GM12878 (cell line): ENCODE measurements at regions not wholly inside any gene's neighbourhood (a gene's known extent, or its start where the extent isn't known, plus 50 kb on each side); places are given as distances from the start of the nearest gene placed in this dataset.

Source experiments
- ATAC-seq: fragments of 200-7000 bp; cut with Tn5 transposase; 3 replicates; pipeline ENCODE4 v1.9.1; 2020; ENCODE audit warnings: mild to moderate bottlenecking, moderate library complexity
- BruUV-seq: library from RNA; stranded (reverse); fragments of 400-500 nt; replicated peaks from 2 replicates; lab custom pipeline; 2021; lab: Mats Ljungman, UMichigan
- CTCF ChIA-PET: fragments of 300-600 bp; sonication (Branson Sonifier 250); formaldehyde crosslinking; extraction: SDS; loops from one replicate; lab custom pipeline; 2021; ENCODE audit warnings: inconsistent platforms; lab: Yijun Ruan, JAX
- POLR2A ChIA-PET: fragments of 350-600 bp; formaldehyde crosslinking; extraction: SDS; loops from one replicate; lab custom pipeline; 2021; ENCODE audit warnings: inconsistent platforms; lab: Charles Lee
- RAD21 ChIA-PET: fragments of 300-600 bp; sonication (Branson Sonifier 250); formaldehyde crosslinking; loops from one replicate; lab custom pipeline; 2023; ENCODE audit warnings: antibody characterized with exemption; ENCODE audit not compliant: unreplicated experiment; lab: Charles Lee
- SMC1A ChIA-PET: fragments of 300-600 bp; sonication (Branson Sonifier 250); formaldehyde crosslinking; loops from one replicate; lab custom pipeline; 2023; ENCODE audit not compliant: unreplicated experiment, uncharacterized antibody; lab: Charles Lee
- DNase-seq: peaks from one replicate; pipeline ENCODE4 v3.0.0-alpha.2; 2011; ENCODE audit warnings: low read depth, low spot score
- FAIRE-seq: peaks from 3 replicates; lab custom pipeline; 2011; peaks lifted over from hg19 to GRCh38; lab: Jason Lieb, UNC
- H2AFZ ChIP-seq: 2 replicates; pipeline ENCODE4 v1.6.0; 2011; ENCODE audit warnings: low read depth, low read length, control low read depth; ENCODE audit not compliant: control insufficient read depth
- H3K27ac ChIP-seq: 2 replicates; pipeline ENCODE4 v1.5.1; 2011; ENCODE audit warnings: control low read depth; ENCODE audit not compliant: control insufficient read depth, insufficient read depth
- H3K27me3 ChIP-seq, 2 experiments: replicated peaks in 1 of 2; 2 replicates each; pipeline versions ENCODE4 v1.6.0 to v1.6.1; 2011; ENCODE audit warnings: low read length in 1 of 2; ENCODE audit not compliant: control insufficient read depth in 2 of 2, insufficient read depth in 2 of 2
- H3K36me3 ChIP-seq, 2 experiments: 2 replicates each; pipeline ENCODE4 v1.5.1; 2011; ENCODE audit warnings: low read length in 1 of 2; ENCODE audit not compliant: control insufficient read depth in 2 of 2, insufficient read depth in 2 of 2
- H3K4me1 ChIP-seq: 2 replicates; pipeline ENCODE4 v1.6.1; 2011; ENCODE audit warnings: mild to moderate bottlenecking, low read length, moderate library complexity, mixed read lengths; ENCODE audit not compliant: control insufficient read depth, insufficient read depth
- H3K4me2 ChIP-seq: 2 replicates; pipeline ENCODE4 v1.6.0; 2011; ENCODE audit warnings: control low read depth; ENCODE audit not compliant: control insufficient read depth, insufficient read depth
- H3K4me3 ChIP-seq: fragments of 200-600 bp; sonication (generic); 2 replicates; pipeline ENCODE4 v1.5.1; 2016
- H3K79me2 ChIP-seq: 2 replicates; pipeline ENCODE4 v1.6.0; 2011; ENCODE audit warnings: low read length; ENCODE audit not compliant: control insufficient read depth, insufficient read depth
- H3K9ac ChIP-seq: 2 replicates; pipeline ENCODE4 v1.8.0; 2011; ENCODE audit warnings: low read length, control low read depth, mixed read lengths; ENCODE audit not compliant: control insufficient read depth, insufficient read depth
- H3K9me3 ChIP-seq: replicated peaks from 3 replicates; pipeline ENCODE4 v1.5.1; 2011; ENCODE audit warnings: mild to moderate bottlenecking, low read length; ENCODE audit not compliant: control insufficient read depth, insufficient read depth
- H4K20me1 ChIP-seq: 2 replicates; pipeline ENCODE4 v1.6.0; 2011; ENCODE audit not compliant: control insufficient read depth, insufficient read depth
- BCL11A ChIP-seq: IDR thresholded peaks from 2 replicates; pipeline ENCODE4 v1.6.1; 2011; ENCODE audit warnings: low read depth, low read length
- CHD2 ChIP-seq: IDR thresholded peaks from 2 replicates; pipeline ENCODE4 v1.6.1; 2011; ENCODE audit warnings: low read depth, low read length, improper control_type of control experiment, borderline replicate concordance
- CHD4 ChIP-seq: fragments of 200-600 bp; sonication (generic); IDR thresholded peaks from 2 replicates; pipeline ENCODE4 v1.6.1; 2016; ENCODE audit warnings: mild to moderate bottlenecking
- IKZF1 ChIP-seq: fragments of 450-650 bp; conservative IDR thresholded peaks from 2 replicates; pipeline ENCODE4 v1.6.1; 2017; ENCODE audit warnings: antibody characterized with exemption, mild to moderate bottlenecking
- MEF2A ChIP-seq: IDR thresholded peaks from 2 replicates; pipeline ENCODE4 v1.6.1; 2011; ENCODE audit warnings: low read depth, mild to moderate bottlenecking, low read length, moderate library complexity; ENCODE audit not compliant: insufficient read depth
- PBX3 ChIP-seq: IDR thresholded peaks from 2 replicates; pipeline ENCODE4 v1.6.1; 2011; ENCODE audit warnings: mild to moderate bottlenecking, low read depth, low read length, moderate library complexity; ENCODE audit not compliant: insufficient replicate concordance
- RAD21 ChIP-seq: IDR thresholded peaks from 2 replicates; pipeline ENCODE4 v1.6.1; 2011; ENCODE audit warnings: mild to moderate bottlenecking, low read depth, low read length, moderate library complexity; ENCODE audit not compliant: insufficient read depth
- RELA ChIP-seq: fragments of 450-650 bp; IDR thresholded peaks from 2 replicates; pipeline ENCODE4 v1.8.0; 2014; ENCODE audit warnings: borderline replicate concordance; ENCODE audit not compliant: partially characterized antibody
- SREBF1 ChIP-seq: IDR thresholded peaks from 2 replicates; pipeline ENCODE4 v1.6.1; 2012; ENCODE audit warnings: mild to moderate bottlenecking, low read length
- ZNF384 ChIP-seq: IDR thresholded peaks from 2 replicates; pipeline ENCODE4 v1.6.1; 2012; ENCODE audit warnings: low read depth, mild to moderate bottlenecking, low read length, improper control_type of control experiment, borderline replicate concordance
- ZZZ3 ChIP-seq: IDR thresholded peaks from 2 replicates; pipeline ENCODE4 v1.6.1; 2011; ENCODE audit warnings: low read depth; ENCODE audit not compliant: control insufficient read depth, insufficient read length
- WGBS: methylation state at CpG from one replicate; pipeline ENCODE4 v1.1.6; 2016; ENCODE audit warnings: low lambda C conversion rate; ENCODE audit not compliant: insufficient replicate concordance, insufficient coverage; ENCODE audit errors: missing lambda C conversion rate; 5-methylcytosine and 5-hydroxymethylcytosine counted together
- in situ Hi-C: fragments of 300-500 bp; cut with MboI; formaldehyde crosslinking; loops from 9 replicates; pipeline ENCODE4 v1.14.3; 2018; ENCODE audit warnings: mixed read lengths
- intact Hi-C: fragments of 100-400 bp; cut with micrococcal nuclease; formaldehyde crosslinking; loops from one replicate; pipeline ENCODE4 v1.14.2; 2022; ENCODE audit not compliant: unreplicated experiment
- TF ChIP-seq, protein P1 (sequence below): fragments of 450-650 bp; IDR thresholded peaks from 2 replicates; pipeline ENCODE4 v1.6.1; 2017; ENCODE audit warnings: mild to moderate bottlenecking, moderate library complexity
- TF ChIP-seq, protein P2 (sequence below), 3 experiments: IDR thresholded peaks in 2 of 3; conservative IDR thresholded peaks in 1 of 3; 2 replicates each; pipeline ENCODE4 v1.5.1; 2011; ENCODE audit warnings: low read depth in 3 of 3, low read length in 3 of 3, mild to moderate bottlenecking in 3 of 3, control low read depth in 2 of 3, moderate library complexity in 2 of 3, inconsistent platforms in 1 of 3, mixed read lengths in 1 of 3; ENCODE audit not compliant: control insufficient read depth in 2 of 3, insufficient read depth in 1 of 3; ENCODE audit errors: extremely low read depth in 1 of 3

DNA sequence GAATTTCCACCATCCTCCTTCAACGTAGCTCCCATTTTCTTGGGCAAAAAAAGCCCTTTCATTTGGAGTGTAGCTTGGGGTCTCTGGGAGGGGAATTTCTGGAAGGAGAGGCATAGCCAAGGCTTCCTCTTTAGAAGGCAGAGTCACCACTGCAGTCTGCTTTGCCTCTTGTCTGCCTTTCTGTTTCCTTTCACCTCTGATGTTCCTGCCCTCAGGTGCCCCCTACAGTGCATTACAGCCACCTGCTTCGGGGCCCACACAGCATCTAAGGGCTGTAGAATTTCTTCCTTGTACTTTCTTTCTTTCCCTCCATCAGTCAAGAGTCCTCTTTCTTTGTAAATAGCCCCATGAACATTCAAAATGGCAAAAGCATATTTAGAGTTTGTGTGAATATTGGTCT lies 1313.9 kb downstream of the TMEM121 start:
- ChIA-PET CTCF (interaction anchor here (1.1 to 17.9 kb wide), 8 partner anchors 11 to 175 kb away, joined by 3 to 605 read pairs (median 6); no protein-coding TSS in a partner anchor), POLR2A (interaction anchor here (0.9 to 1.1 kb wide), 2 partner anchors 21 to 32 kb away, joined by 3 read pairs; no protein-coding TSS in a partner anchor), RAD21 (interaction anchor here (0.6 to 2.6 kb wide), 5 partner anchors 9 to 655 kb away, joined by 3 to 17 read pairs (median 3); no protein-coding TSS in a partner anchor), SMC1A (interaction anchor here (1.5 to 16.0 kb wide), 3 partner anchors 9 to 65 kb away, joined by 3 to 244 read pairs (median 21); no protein-coding TSS in a partner anchor)
- intact Hi-C loops = no loop called here
- Histone ChIP-seq H4K20me1 (no peaks in the 10 kb centered on the region), H3K4me2 (no peak overlapping the region), H3K4me3 (no peak overlapping the region), H3K9ac (no peak overlapping the region), H3K27ac (no peak overlapping the region), H3K9me3 (no peaks in the 10 kb centered on the region), H3K4me1 (peaks cover 5% of the 10 kb centered on the region; the same call in 1 of the 2 replicates), H2AFZ (no peak overlapping the region), H3K79me2 (peaks cover 2% of the 10 kb centered on the region; the same call in 1 of the 2 replicates), H3K27me3 (no peaks in the 10 kb centered on the region), H3K36me3 (no peaks in the 10 kb centered on the region)
- FAIRE-seq = peak; percentile 62
- no TSS peak for BruUV-seq
- DNase-seq = no peak
- 50% methylated on average over 2 of the region's 2 CpGs for WGBS
- ATAC-seq = peak; percentile 16; the same call in 1 of the 3 replicates
- in situ Hi-C loops = no loop called here
- TF ChIP-seq, protein P1, sequence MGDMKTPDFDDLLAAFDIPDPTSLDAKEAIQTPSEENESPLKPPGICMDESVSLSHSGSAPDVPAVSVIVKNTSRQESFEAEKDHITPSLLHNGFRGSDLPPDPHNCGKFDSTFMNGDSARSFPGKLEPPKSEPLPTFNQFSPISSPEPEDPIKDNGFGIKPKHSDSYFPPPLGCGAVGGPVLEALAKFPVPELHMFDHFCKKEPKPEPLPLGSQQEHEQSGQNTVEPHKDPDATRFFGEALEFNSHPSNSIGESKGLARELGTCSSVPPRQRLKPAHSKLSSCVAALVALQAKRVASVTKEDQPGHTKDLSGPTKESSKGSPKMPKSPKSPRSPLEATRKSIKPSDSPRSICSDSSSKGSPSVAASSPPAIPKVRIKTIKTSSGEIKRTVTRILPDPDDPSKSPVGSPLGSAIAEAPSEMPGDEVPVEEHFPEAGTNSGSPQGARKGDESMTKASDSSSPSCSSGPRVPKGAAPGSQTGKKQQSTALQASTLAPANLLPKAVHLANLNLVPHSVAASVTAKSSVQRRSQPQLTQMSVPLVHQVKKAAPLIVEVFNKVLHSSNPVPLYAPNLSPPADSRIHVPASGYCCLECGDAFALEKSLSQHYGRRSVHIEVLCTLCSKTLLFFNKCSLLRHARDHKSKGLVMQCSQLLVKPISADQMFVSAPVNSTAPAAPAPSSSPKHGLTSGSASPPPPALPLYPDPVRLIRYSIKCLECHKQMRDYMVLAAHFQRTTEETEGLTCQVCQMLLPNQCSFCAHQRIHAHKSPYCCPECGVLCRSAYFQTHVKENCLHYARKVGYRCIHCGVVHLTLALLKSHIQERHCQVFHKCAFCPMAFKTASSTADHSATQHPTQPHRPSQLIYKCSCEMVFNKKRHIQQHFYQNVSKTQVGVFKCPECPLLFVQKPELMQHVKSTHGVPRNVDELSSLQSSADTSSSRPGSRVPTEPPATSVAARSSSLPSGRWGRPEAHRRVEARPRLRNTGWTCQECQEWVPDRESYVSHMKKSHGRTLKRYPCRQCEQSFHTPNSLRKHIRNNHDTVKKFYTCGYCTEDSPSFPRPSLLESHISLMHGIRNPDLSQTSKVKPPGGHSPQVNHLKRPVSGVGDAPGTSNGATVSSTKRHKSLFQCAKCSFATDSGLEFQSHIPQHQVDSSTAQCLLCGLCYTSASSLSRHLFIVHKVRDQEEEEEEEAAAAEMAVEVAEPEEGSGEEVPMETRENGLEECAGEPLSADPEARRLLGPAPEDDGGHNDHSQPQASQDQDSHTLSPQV = no peak
- TF ChIP-seq, protein P2, sequence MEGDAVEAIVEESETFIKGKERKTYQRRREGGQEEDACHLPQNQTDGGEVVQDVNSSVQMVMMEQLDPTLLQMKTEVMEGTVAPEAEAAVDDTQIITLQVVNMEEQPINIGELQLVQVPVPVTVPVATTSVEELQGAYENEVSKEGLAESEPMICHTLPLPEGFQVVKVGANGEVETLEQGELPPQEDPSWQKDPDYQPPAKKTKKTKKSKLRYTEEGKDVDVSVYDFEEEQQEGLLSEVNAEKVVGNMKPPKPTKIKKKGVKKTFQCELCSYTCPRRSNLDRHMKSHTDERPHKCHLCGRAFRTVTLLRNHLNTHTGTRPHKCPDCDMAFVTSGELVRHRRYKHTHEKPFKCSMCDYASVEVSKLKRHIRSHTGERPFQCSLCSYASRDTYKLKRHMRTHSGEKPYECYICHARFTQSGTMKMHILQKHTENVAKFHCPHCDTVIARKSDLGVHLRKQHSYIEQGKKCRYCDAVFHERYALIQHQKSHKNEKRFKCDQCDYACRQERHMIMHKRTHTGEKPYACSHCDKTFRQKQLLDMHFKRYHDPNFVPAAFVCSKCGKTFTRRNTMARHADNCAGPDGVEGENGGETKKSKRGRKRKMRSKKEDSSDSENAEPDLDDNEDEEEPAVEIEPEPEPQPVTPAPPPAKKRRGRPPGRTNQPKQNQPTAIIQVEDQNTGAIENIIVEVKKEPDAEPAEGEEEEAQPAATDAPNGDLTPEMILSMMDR (IDR thresholded peaks at IDR 0.05 in 2 of 3, conservative IDR thresholded peaks at IDR 0.05 in 1 of 3; ENCODE audit: control insufficient read depth in 2 of 3, extremely low read depth in 1 of 3, insufficient read depth in 1 of 3, low read depth in 3 of 3, low read length in 3 of 3) = peak; percentile 27 to 47 (median 43); a peak in 5 of 6 replicates
- no peak for TF ChIP-seq RELA
- no peak for TF ChIP-seq BCL11A
- no peak for TF ChIP-seq IKZF1
- TF ChIP-seq ZNF384 = no peak
- TF ChIP-seq MEF2A = no peak
- no peak for TF ChIP-seq PBX3
- no peak for TF ChIP-seq ZZZ3
- no peak for TF ChIP-seq SREBF1
- 0 out of 2 replicates have a peak, but pooled peaks have one; percentile 9 for TF ChIP-seq RAD21
- TF ChIP-seq CHD2 = no peak
- no peak for TF ChIP-seq CHD4
